Gastrocnemius medialis (tissue), 4 donors: ENCODE measurements at regions not wholly inside any gene's neighbourhood (a gene's known extent, or its start where the extent isn't known, plus 50 kb on each side); places are given as distances from the start of the nearest gene placed in this dataset.

Source experiments
- POLR2A ChIP-seq, 2 donors: fragments of 450-650 bp; IDR thresholded peaks; one replicate each; pipeline ENCODE4 v1.6.1; 2017; ENCODE audit warnings: antibody characterized with exemption in 2 of 2, mild to moderate bottlenecking in 2 of 2, moderate library complexity in 2 of 2
- TF ChIP-seq, protein P1 (sequence below), 5 experiments: fragments of 450-650 bp in 3 of 5; fragments of 200-600 bp in 2 of 5; sonication (generic) in 2 of 5; IDR thresholded peaks in 4 of 5; conservative IDR thresholded peaks in 1 of 5; 1 replicate in 4 of 5; 2 replicates in 1 of 5; pipeline ENCODE4 v1.5.1; 2016 to 2019; ENCODE audit warnings: antibody characterized with exemption in 5 of 5, mild to moderate bottlenecking in 3 of 5, moderate library complexity in 3 of 5

DNA sequence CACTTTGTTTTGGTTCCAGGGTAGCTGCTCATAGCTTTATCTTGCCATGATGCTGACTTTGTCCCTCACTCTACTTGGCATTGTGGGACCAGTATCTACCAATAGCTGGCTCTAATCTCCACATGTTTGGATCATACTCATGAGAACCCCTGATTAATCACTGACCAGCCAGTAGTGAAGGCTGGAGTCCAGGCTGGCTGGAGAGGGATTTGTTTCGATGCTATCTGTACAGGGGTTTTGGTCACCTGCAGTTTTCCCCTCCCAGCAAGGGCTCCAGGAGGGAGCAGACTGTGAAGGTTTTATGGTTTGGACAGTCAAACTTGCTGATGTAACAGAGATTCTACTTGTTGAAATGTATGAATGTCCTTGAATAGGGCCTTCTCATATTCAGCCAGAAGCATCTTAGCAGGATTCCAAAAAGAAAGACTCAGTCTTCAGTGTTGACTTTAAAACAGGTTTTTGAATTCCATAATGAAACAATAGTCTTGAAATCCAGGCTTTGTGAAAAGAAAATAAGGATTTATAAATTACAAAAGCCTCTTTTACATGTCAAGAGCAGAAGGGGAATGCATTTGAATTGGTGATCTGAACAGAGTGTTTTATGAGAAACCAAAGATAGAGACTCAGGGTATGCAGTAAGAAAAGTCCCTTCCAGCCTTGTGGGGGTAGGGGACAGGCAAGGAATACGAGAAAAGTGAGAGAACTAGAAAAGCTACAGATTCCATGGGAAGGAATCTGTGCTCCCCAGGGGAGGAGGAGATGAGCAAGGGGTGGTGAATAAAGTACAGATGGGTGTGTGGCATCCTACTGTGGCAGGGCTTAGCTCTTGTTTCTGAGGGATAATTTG lies 103.1 kb upstream of the SHISA3 start:
- TF ChIP-seq, protein P1, sequence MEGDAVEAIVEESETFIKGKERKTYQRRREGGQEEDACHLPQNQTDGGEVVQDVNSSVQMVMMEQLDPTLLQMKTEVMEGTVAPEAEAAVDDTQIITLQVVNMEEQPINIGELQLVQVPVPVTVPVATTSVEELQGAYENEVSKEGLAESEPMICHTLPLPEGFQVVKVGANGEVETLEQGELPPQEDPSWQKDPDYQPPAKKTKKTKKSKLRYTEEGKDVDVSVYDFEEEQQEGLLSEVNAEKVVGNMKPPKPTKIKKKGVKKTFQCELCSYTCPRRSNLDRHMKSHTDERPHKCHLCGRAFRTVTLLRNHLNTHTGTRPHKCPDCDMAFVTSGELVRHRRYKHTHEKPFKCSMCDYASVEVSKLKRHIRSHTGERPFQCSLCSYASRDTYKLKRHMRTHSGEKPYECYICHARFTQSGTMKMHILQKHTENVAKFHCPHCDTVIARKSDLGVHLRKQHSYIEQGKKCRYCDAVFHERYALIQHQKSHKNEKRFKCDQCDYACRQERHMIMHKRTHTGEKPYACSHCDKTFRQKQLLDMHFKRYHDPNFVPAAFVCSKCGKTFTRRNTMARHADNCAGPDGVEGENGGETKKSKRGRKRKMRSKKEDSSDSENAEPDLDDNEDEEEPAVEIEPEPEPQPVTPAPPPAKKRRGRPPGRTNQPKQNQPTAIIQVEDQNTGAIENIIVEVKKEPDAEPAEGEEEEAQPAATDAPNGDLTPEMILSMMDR (IDR thresholded peaks at IDR 0.05 in 4 of 5, conservative IDR thresholded peaks at IDR 0.05 in 1 of 5) = no peak
- no peak for TF ChIP-seq POLR2A (IDR thresholded peaks at IDR 0.05)
